HG02763 (cell line): ENCODE measurements at regions not wholly inside any gene's neighbourhood (a gene's known extent, or its start where the extent isn't known, plus 50 kb on each side); places are given as distances from the start of the nearest gene placed in this dataset.

Source experiments
- ATAC-seq: cut with Tn5 transposase; IDR thresholded peaks from one replicate; pipeline ENCODE4 v1.9.1; 2021; ENCODE audit warnings: mild to moderate bottlenecking, moderate library complexity; ENCODE audit not compliant: unreplicated experiment

GRCh38 chr6:141260627-141261015, 872.1 kb upstream of the GJE1 start:
- ATAC-seq: no peak

- ATAC-seq: no peak
Measured at GRCh38 chr6:141259807-141260206, 872.9 kb upstream of the GJE1 start.

GRCh38 chr6:141259091-141259490, 873.6 kb upstream of the GJE1 start:
- ATAC-seq: no peak

- no peak for ATAC-seq
Measured at GRCh38 chr6:141258516-141258915, 874.2 kb upstream of the GJE1 start.

- ATAC-seq: no peak
Measured at GRCh38 chr6:141254336-141254735, 878.4 kb upstream of the GJE1 start.

GRCh38 chr6:141252828-141253608, 879.7 kb upstream of the GJE1 start:
- no peak for ATAC-seq

- no peak for ATAC-seq
Measured at GRCh38 chr6:141251286-141251685, 881.4 kb upstream of the GJE1 start.

GRCh38 chr6:141248021-141248799, 884.5 kb upstream of the GJE1 start:
- peak; percentile 70 for ATAC-seq

- ATAC-seq: no peak
Measured at GRCh38 chr6:141244366-141244765, 888.4 kb upstream of the GJE1 start.

GRCh38 chr6:141242957-141243356, 889.8 kb upstream of the GJE1 start:
- ATAC-seq: no peak

- no peak for ATAC-seq
Measured at GRCh38 chr6:141229296-141229695, 903.4 kb upstream of the GJE1 start.

- ATAC-seq: no peak
Measured at GRCh38 chr6:141218583-141218982, 914.1 kb upstream of the GJE1 start.

- no peak for ATAC-seq
Measured at GRCh38 chr6:141216726-141217125, 916.0 kb upstream of the GJE1 start.

- no peak for ATAC-seq
Measured at GRCh38 chr6:141212296-141212695, 920.4 kb upstream of the GJE1 start.

- no peak for ATAC-seq
Measured at GRCh38 chr6:141211845-141212244, 920.9 kb upstream of the GJE1 start.

- no peak for ATAC-seq
Measured at GRCh38 chr6:141210901-141211300, 921.8 kb upstream of the GJE1 start.

- no peak for ATAC-seq
Measured at GRCh38 chr6:141209890-141210289, 922.8 kb upstream of the GJE1 start.

- no peak for ATAC-seq
Measured at GRCh38 chr6:141208101-141208500, 924.6 kb upstream of the GJE1 start.

GRCh38 chr6:141203902-141204575, 928.7 kb upstream of the GJE1 start:
- ATAC-seq: no peak

GRCh38 chr6:141202626-141203025, 930.1 kb upstream of the GJE1 start:
- no peak for ATAC-seq

GRCh38 chr6:141199074-141199473, 933.7 kb upstream of the GJE1 start:
- no peak for ATAC-seq
